CD4-positive, alpha-beta memory T cell (primary cell): ENCODE measurements at regions not wholly inside any gene's neighbourhood (a gene's known extent, or its start where the extent isn't known, plus 50 kb on each side); places are given as distances from the start of the nearest gene placed in this dataset.

ENCODE experiments used
- CTCF ChIA-PET: fragments of 350-600 bp; sonication (Branson Sonifier 250); formaldehyde crosslinking; loops from one replicate; lab custom pipeline; 2021; ENCODE audit warnings: inconsistent platforms; ENCODE audit not compliant: partially characterized antibody; lab: Charles Lee
- POLR2A ChIA-PET: fragments of 350-600 bp; sonication (Branson Sonifier 250); formaldehyde crosslinking; loops from one replicate; lab custom pipeline; 2021; ENCODE audit not compliant: partially characterized antibody; lab: Charles Lee
- DNase-seq, 5 donors: peaks; one replicate each; pipeline versions ENCODE4 v3.0.0 to v3.0.0-alpha.2; 2020 to 2022; ENCODE audit warnings: mixed read lengths in 1 of 5
- H3K27ac ChIP-seq: one replicate; pipeline ENCODE4 v1.7.0; 2013; ENCODE audit warnings: low read depth, low read length
- H3K27me3 ChIP-seq: 2 replicates; pipeline ENCODE4 v1.7.0; 2013; ENCODE audit warnings: mild to moderate bottlenecking, low read length, moderate library complexity; ENCODE audit not compliant: insufficient read depth
- H3K36me3 ChIP-seq: 2 replicates; pipeline ENCODE4 v1.7.0; 2013; ENCODE audit warnings: mild to moderate bottlenecking, low read length, moderate library complexity; ENCODE audit not compliant: insufficient read depth
- H3K4me1 ChIP-seq: 2 replicates; pipeline ENCODE4 v1.7.0; 2013; ENCODE audit warnings: mild to moderate bottlenecking, low read length, moderate library complexity; ENCODE audit not compliant: insufficient read depth
- H3K4me3 ChIP-seq, 2 donors: one replicate each; pipeline ENCODE4 v1.7.0; 2013; ENCODE audit warnings: low read length in 2 of 2, mild to moderate bottlenecking in 1 of 2
- H3K9me3 ChIP-seq, 2 donors: one replicate each; pipeline ENCODE4 v1.7.0; 2013; ENCODE audit warnings: low read length in 2 of 2, control low read depth in 1 of 2; ENCODE audit not compliant: control insufficient read depth in 1 of 2
- H3K27ac Mint-ChIP-seq, 7 donors: one replicate each; pipeline ENCODE4 v1.8.0; 2020 to 2021; ENCODE audit warnings: mixed read lengths in 7 of 7, mild to moderate bottlenecking in 6 of 7, inconsistent platforms in 3 of 7, moderate library complexity in 3 of 7
- H3K27me3 Mint-ChIP-seq, 2 donors: one replicate each; pipeline ENCODE4 v1.8.0; 2020 to 2021; ENCODE audit warnings: mixed read lengths in 2 of 2
- H3K36me3 Mint-ChIP-seq, 2 donors: one replicate each; pipeline ENCODE4 v1.8.0; 2020 to 2021; ENCODE audit warnings: mixed read lengths in 2 of 2, inconsistent platforms in 1 of 2, mild to moderate bottlenecking in 1 of 2
- H3K4me1 Mint-ChIP-seq, 4 donors: one replicate each; pipeline ENCODE4 v1.8.0; 2020 to 2021; ENCODE audit warnings: mixed read lengths in 4 of 4, mild to moderate bottlenecking in 1 of 4
- H3K4me3 Mint-ChIP-seq, 8 donors: one replicate each; pipeline ENCODE4 v1.8.0; 2020 to 2021; ENCODE audit warnings: mixed read lengths in 8 of 8, mild to moderate bottlenecking in 7 of 8, moderate library complexity in 6 of 8, inconsistent platforms in 3 of 8
- H3K9me3 Mint-ChIP-seq, 8 donors: one replicate each; pipeline ENCODE4 v1.8.0; 2020 to 2021; ENCODE audit warnings: mixed read lengths in 8 of 8, mild to moderate bottlenecking in 5 of 8, inconsistent platforms in 3 of 8, moderate library complexity in 1 of 8
- intact Hi-C: fragments of 100-400 bp; cut with micrococcal nuclease; formaldehyde crosslinking; loops from one replicate; pipeline ENCODE4 v1.15.1; 2023

- H3K27ac Mint-ChIP-seq = no peak overlapping the region
- intact Hi-C loops = no loop called here
- CTCF ChIA-PET = no interaction called here
Measured at GRCh38 chr21:32135401-32136363, 143.2 kb downstream of the MIS18A start.

GRCh38 chr21:32134441-32135130 is 144.3 kb downstream of the MIS18A start:
- no peak overlapping the region for H3K4me3 ChIP-seq
- Mint-ChIP-seq H3K27me3 (peaks cover 3 to 8% of the 10 kb centered on the region in 2 donors), H3K27ac (no peak overlapping the region), H3K36me3 (no peaks in the 10 kb centered on the region), H3K4me1 (peaks cover 0 to 2% (median 0%) of the 10 kb centered on the region in 4 donors), H3K9me3 (peaks cover 0 to 18% (median 0%) of the 10 kb centered on the region in 8 donors), H3K4me3 (no peak overlapping the region)
- no peaks in the 10 kb centered on the region for H3K27me3 ChIP-seq
- CTCF ChIA-PET = no interaction called here
- no peaks in the 10 kb centered on the region for H3K4me1 ChIP-seq
- POLR2A ChIA-PET = no interaction called here
- intact Hi-C loops = no loop called here
- no peaks in the 10 kb centered on the region for H3K9me3 ChIP-seq
- H3K36me3 ChIP-seq = no peaks in the 10 kb centered on the region
- H3K27ac ChIP-seq = no peak overlapping the region
- DNase-seq = no peak

More at GRCh38 chr21:32135401-32136363, 143.2 kb downstream of the MIS18A start:
- no peaks in the 10 kb centered on the region for H3K9me3 ChIP-seq
- H3K9me3 Mint-ChIP-seq = peaks cover 0 to 16% (median 0%) of the 10 kb centered on the region in 8 donors
- DNase-seq = no peak
- H3K36me3 ChIP-seq = no peaks in the 10 kb centered on the region
- no peak overlapping the region for H3K4me3 ChIP-seq
- no peaks in the 10 kb centered on the region for H3K27me3 ChIP-seq
- H3K27ac ChIP-seq = no peak overlapping the region
- peaks cover 3 to 8% of the 10 kb centered on the region in 2 donors for H3K27me3 Mint-ChIP-seq
- peaks cover 0 to 2% (median 0%) of the 10 kb centered on the region in 4 donors for H3K4me1 Mint-ChIP-seq
- no peaks in the 10 kb centered on the region for H3K36me3 Mint-ChIP-seq
- POLR2A ChIA-PET = no interaction called here
- H3K4me1 ChIP-seq = no peaks in the 10 kb centered on the region
- H3K4me3 Mint-ChIP-seq = no peak overlapping the region

GRCh38 chr21:32132881-32133280 is 146.0 kb downstream of the MIS18A start:
- H3K9me3 ChIP-seq = no peaks in the 10 kb centered on the region
- Mint-ChIP-seq H3K27ac (no peak overlapping the region), H3K27me3 (peaks cover 3 to 8% of the 10 kb centered on the region in 2 donors), H3K4me1 (peaks cover 0 to 2% (median 0%) of the 10 kb centered on the region in 4 donors), H3K4me3 (no peak overlapping the region), H3K9me3 (peaks cover 0 to 28% (median 9%) of the 10 kb centered on the region in 8 donors), H3K36me3 (no peaks in the 10 kb centered on the region)
- no peak overlapping the region for H3K4me3 ChIP-seq
- ChIA-PET POLR2A (no interaction called here), CTCF (no interaction called here)
- no peaks in the 10 kb centered on the region for H3K36me3 ChIP-seq
- DNase-seq = no peak
- intact Hi-C loops = no loop called here
- H3K27me3 ChIP-seq = no peaks in the 10 kb centered on the region
- H3K27ac ChIP-seq = no peak overlapping the region
- no peaks in the 10 kb centered on the region for H3K4me1 ChIP-seq

- intact Hi-C loops = no loop called here
- H3K27me3 ChIP-seq = no peaks in the 10 kb centered on the region
- CTCF ChIA-PET = no interaction called here
Measured at GRCh38 chr21:32132409-32132808, 146.4 kb downstream of the MIS18A start.

GRCh38 chr21:32131960-32132359 is 146.9 kb downstream of the MIS18A start:
- Mint-ChIP-seq H3K27me3 (peaks cover 3 to 8% of the 10 kb centered on the region in 2 donors), H3K36me3 (no peaks in the 10 kb centered on the region), H3K27ac (no peak overlapping the region), H3K4me1 (no peaks in the 10 kb centered on the region), H3K4me3 (no peak overlapping the region), H3K9me3 (peaks cover 0 to 26% (median 10%) of the 10 kb centered on the region in 8 donors)
- Histone ChIP-seq H3K27me3 (no peaks in the 10 kb centered on the region), H3K27ac (no peak overlapping the region), H3K9me3 (no peaks in the 10 kb centered on the region), H3K4me1 (no peaks in the 10 kb centered on the region), H3K4me3 (no peak overlapping the region), H3K36me3 (no peaks in the 10 kb centered on the region)
- POLR2A ChIA-PET = no interaction called here
- CTCF ChIA-PET = no interaction called here
- intact Hi-C loops = no loop called here
- DNase-seq = no peak

More at GRCh38 chr21:32132409-32132808, 146.4 kb downstream of the MIS18A start:
- H3K27ac Mint-ChIP-seq = no peak overlapping the region
- peaks cover 0 to 28% (median 10%) of the 10 kb centered on the region in 8 donors for H3K9me3 Mint-ChIP-seq
- no peak for DNase-seq
- Histone ChIP-seq H3K4me1 (no peaks in the 10 kb centered on the region), H3K36me3 (no peaks in the 10 kb centered on the region), H3K9me3 (no peaks in the 10 kb centered on the region), H3K4me3 (no peak overlapping the region), H3K27ac (no peak overlapping the region)
- H3K4me1 Mint-ChIP-seq = peaks cover 0 to under 1% (median 0%) of the 10 kb centered on the region in 4 donors
- H3K4me3 Mint-ChIP-seq = no peak overlapping the region
- peaks cover 3 to 8% of the 10 kb centered on the region in 2 donors for H3K27me3 Mint-ChIP-seq
- H3K36me3 Mint-ChIP-seq = no peaks in the 10 kb centered on the region
- POLR2A ChIA-PET = no interaction called here

GRCh38 chr21:32131164-32131563 is 147.7 kb downstream of the MIS18A start:
- Histone ChIP-seq H3K27ac (no peak overlapping the region), H3K27me3 (no peaks in the 10 kb centered on the region), H3K36me3 (no peaks in the 10 kb centered on the region), H3K4me3 (no peak overlapping the region), H3K4me1 (no peaks in the 10 kb centered on the region), H3K9me3 (no peaks in the 10 kb centered on the region)
- DNase-seq = no peak
- POLR2A ChIA-PET = no interaction called here
- CTCF ChIA-PET = no interaction called here
- peaks cover 3 to 8% of the 10 kb centered on the region in 2 donors for H3K27me3 Mint-ChIP-seq
- intact Hi-C loops = no loop called here
- no peaks in the 10 kb centered on the region for H3K4me1 Mint-ChIP-seq
- H3K27ac Mint-ChIP-seq = no peak overlapping the region
- H3K36me3 Mint-ChIP-seq = no peaks in the 10 kb centered on the region
- peaks cover 0 to 20% (median 10%) of the 10 kb centered on the region in 8 donors for H3K9me3 Mint-ChIP-seq
- H3K4me3 Mint-ChIP-seq = no peak overlapping the region
